ENCODE measurements at regions not wholly inside any gene's neighbourhood (a gene's known extent, or its start where the extent isn't known, plus 50 kb on each side); places are given as distances from the start of the nearest gene placed in this dataset.
"Not testable (repeated sequence)": the region's sequence is repeated elsewhere in the genome, so short reads cannot be mapped to it uniquely, and the experiment has no call there.

- DNase-seq (ENCODE audit: low read depth) = no peak
Observed at GRCh38 chr4:66840178-66840577, 705.1 kb downstream of the CENPC start.

- no peak for DNase-seq (ENCODE audit: low read depth)
Observed at GRCh38 chr4:66837279-66837922, 707.9 kb downstream of the CENPC start.

GRCh38 chr4:66829310-66829709 is 716.0 kb downstream of the CENPC start:
- DNase-seq (ENCODE audit: low read depth) = no peak

GRCh38 chr4:66820681-66821080 is 724.6 kb downstream of the CENPC start:
- DNase-seq (ENCODE audit: low read depth) = no peak

- DNase-seq (ENCODE audit: low read depth) = no peak
Observed at GRCh38 chr4:66814277-66814676, 731.0 kb downstream of the CENPC start.

GRCh38 chr4:66805582-66805981 is 739.7 kb downstream of the CENPC start:
- DNase-seq (ENCODE audit: low read depth) = no peak

GRCh38 chr4:66804979-66805378 is 740.3 kb downstream of the CENPC start:
- DNase-seq (ENCODE audit: low read depth) = no peak

GRCh38 chr4:66797608-66798007 is 747.7 kb downstream of the CENPC start:
- DNase-seq (ENCODE audit: low read depth) = no peak

- DNase-seq (ENCODE audit: low read depth) = no peak
Observed at GRCh38 chr4:66795724-66796123, 749.6 kb downstream of the CENPC start.

- no peak for DNase-seq (ENCODE audit: low read depth)
Observed at GRCh38 chr4:66794390-66795034, 750.8 kb downstream of the CENPC start.

- DNase-seq (ENCODE audit: low read depth) = peak; percentile 52
Observed at GRCh38 chr4:66791686-66792085, 753.6 kb downstream of the CENPC start.

GRCh38 chr4:66785479-66785878 is 759.8 kb downstream of the CENPC start:
- no peak for DNase-seq (ENCODE audit: low read depth)

GRCh38 chr4:66782751-66783150 is 762.6 kb downstream of the CENPC start:
- DNase-seq (ENCODE audit: low read depth) = not testable (repeated sequence)

- no peak for DNase-seq (ENCODE audit: low read depth)
Observed at GRCh38 chr4:66777097-66777496, 768.2 kb downstream of the CENPC start.

GRCh38 chr4:66769441-66769840 is 775.9 kb downstream of the CENPC start:
- DNase-seq (ENCODE audit: low read depth) = peak; percentile 26

GRCh38 chr4:66767442-66767841 is 777.9 kb downstream of the CENPC start:
- DNase-seq (ENCODE audit: low read depth) = no peak

GRCh38 chr4:66766557-66766956 is 778.7 kb downstream of the CENPC start:
- DNase-seq (ENCODE audit: low read depth) = no peak

- DNase-seq (ENCODE audit: low read depth) = peak; percentile 20
Observed at GRCh38 chr4:66750273-66750672, 795.0 kb downstream of the CENPC start.

GRCh38 chr4:66746918-66747317 is 798.4 kb downstream of the CENPC start:
- not testable (repeated sequence) for DNase-seq (ENCODE audit: low read depth)

GRCh38 chr4:66741081-66741480 is 804.2 kb downstream of the CENPC start:
- peak; percentile 59 for DNase-seq (ENCODE audit: low read depth)

- DNase-seq (ENCODE audit: low read depth) = no peak
Observed at GRCh38 chr4:66736606-66737005, 808.7 kb downstream of the CENPC start.

GRCh38 chr4:66728280-66728679 is 817.0 kb downstream of the CENPC start:
- no peak for DNase-seq (ENCODE audit: low read depth)

- DNase-seq (ENCODE audit: low read depth) = not testable (repeated sequence)
Observed at GRCh38 chr4:66712301-66712921, 832.9 kb downstream of the CENPC start.
